GM19351 (cell line): ENCODE measurements at regions not wholly inside any gene's neighbourhood (a gene's known extent, or its start where the extent isn't known, plus 50 kb on each side); places are given as distances from the start of the nearest gene placed in this dataset.
"Not testable (repeated sequence)": the region's sequence is repeated elsewhere in the genome, so short reads cannot be mapped to it uniquely, and the experiment has no call there.

ENCODE experiments used
- ATAC-seq: cut with Tn5 transposase; IDR thresholded peaks from one replicate; pipeline ENCODE4 v1.9.1; 2021; ENCODE audit warnings: mild to moderate bottlenecking, moderate library complexity; ENCODE audit not compliant: unreplicated experiment

DNA sequence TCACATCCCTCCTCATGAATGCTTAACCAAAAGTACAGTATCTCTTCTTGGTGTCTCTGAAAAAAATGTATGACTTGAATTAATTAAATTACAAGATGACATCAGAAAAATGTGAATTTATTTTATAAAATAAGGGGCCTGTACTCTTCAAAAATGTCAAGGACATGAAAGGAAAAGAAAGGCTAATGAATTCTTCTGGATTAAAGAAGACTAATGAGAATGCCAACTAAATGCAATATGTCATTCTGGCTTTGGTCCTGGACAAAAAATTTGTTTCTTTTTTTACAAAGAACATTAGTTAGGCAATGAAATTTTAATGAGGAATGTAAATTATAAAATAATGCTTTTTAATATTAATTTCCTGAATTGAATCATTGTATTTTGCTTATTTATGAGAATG lies 1125.7 kb downstream of the DNAJB9 start:
- no peak for ATAC-seq

DNA sequence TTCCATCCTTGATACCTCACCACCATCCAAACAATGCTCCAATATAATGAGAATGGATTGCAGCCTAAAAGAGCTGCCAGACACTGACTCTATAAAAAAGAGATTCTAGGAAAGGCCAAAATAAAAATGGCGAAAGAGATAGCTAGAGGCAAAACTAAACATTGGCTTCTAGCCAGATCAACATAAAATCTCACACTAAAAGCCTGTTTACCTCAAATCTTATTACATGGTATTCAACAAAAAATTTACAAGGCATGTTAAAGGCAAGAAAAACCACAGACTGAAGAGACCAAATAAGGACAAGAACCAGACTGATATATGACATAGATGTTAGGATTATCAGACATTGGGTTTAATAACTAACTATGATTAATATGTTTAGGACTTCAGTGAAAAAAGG lies 1127.0 kb downstream of the DNAJB9 start:
- no peak for ATAC-seq

DNA sequence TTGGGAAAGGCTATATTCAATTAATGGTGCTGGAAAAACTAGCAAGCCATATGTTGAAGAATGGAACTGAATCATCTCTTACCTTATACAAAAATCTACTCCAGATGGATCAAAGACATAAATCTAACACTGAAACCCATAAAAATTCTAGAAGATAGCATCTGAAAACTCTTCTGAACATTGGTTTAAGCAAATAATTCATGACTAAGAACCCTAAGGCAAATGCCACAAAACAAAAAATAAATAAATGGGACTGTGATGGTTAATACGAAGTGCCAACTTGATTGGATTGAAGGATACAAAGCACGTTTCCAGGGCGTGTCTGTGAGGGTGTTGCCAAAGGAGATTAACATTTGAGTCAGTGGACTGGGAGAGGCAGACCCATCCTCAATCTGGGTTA lies 1130.0 kb downstream of the DNAJB9 start:
- ATAC-seq = no peak

DNA sequence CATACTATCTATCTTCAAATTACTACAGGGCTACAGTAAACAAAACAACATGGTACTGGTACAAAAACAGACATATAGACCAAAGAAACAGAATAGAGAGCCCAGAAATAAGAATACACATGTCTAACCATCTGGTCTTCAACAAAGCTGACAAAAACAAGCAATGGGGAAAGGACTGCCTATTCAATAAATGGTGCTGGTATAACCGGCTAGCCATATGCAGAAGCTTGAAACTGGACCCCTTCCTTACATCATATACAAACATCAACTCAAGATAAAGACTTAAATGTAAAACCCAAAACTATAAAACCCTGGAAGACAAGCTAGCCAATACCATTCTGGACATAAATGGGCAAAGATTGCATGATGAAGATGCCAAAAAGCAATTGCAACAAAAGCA lies 1143.7 kb downstream of the DNAJB9 start:
- no peak for ATAC-seq

DNA sequence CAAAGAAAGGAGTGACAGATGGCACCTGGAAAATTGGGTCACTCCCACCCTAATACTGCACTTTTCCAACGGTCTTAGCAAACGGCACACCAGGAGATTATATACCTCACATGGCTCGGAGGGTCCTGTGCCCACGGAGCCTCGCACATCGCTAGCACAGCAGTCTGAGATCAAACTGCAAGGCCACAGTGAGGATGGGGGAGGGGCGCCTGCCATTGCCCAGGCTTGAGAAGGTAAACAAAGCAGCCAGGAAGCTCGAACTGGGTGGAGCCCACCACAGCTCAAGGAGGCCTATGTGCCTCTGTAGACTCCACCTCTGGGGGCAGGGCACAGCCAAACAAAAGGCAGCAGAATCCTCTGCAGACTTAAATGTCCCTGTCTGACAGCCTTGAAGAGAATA lies 1149.7 kb downstream of the DNAJB9 start:
- ATAC-seq = not testable (repeated sequence)

DNA sequence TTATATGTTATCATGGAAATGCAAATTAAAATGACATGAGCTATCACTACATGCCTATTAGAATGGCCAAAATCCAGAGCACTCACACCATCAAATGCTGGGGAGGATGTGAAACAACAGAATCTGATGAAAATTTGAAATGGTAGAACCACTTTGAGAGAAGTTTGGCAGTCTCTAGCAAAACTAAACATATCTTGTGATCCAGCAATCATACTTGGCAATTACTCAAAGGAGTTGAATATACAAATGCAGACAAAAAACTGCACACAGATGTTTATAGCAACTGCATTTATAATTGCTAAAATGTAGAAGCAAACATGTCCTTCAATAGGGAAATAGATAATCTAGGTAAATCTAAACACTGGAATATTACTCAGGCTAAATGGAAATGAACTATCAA lies 1164.9 kb downstream of the DNAJB9 start:
- ATAC-seq = no peak

DNA sequence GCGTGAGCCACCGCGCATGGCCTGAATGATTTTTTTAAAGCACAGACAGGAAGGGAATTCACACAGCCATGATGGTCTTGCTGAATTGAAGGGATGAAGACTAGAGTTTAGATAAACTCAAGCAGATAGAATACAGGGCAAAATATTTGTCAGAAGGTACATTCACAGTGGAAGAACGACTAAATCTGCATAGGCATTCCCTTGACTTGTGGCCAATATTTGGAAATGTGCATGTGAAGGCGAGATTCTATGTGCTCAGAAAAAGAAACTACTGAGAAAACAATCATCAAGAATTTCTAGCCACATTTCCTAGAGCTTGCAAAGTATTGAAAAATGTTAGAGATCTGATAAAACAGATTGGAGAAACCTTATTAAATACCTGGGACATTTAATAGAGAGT lies 1166.2 kb downstream of the DNAJB9 start:
- ATAC-seq = no peak

DNA sequence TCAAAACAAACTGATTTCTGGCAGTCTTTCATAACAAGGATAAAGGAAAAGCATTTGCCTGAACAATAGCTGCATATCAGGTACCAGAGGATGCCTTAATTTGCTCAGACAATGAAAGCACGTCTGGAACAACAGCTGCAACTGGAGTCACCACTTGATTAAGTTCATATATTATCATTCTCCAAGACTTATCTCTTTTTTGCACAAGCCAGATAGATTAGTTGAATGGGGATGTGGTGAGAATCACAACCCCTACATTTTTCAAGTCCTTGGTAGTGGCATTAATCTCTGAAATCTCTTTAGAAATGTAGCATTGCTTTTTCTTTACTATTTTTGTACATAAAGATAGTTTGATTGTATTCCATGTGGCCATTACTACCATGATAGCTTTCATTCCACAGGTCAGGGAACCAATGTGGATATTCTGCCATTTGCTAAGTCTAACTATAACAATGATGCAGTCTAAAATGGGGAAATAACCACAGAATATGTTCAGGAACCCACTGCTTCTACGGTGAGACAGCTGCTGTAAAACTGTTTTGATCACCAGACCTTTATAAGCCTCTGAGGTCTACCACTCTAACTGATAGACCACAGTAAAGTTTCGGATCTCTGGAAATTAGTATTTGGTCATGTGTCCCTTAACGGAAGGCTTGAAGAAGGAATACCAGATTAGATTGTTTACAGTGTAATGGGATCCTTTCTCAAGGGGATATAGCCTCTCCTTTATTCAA lies 1176.2 kb downstream of the DNAJB9 start:
- no peak for ATAC-seq

DNA sequence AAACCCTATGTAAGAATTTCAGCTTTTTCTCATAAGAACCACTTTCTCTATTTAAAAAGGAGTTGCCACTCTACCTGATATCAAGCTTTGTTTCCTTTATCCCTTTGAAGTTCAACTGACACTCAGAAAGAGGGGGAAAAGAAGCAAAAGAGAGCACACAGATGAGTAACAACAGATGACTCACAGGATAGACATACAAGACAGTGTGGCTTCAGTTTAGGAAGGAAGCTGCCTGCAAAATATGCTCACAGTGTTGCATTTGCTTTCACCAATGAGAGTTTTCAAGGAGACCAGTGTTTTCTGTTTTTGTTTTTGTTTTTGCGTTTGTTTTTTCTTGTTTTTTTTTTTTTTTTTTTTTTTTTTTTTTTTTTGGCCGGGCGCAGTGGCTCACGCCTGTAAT lies 1181.6 kb downstream of the DNAJB9 start:
- no peak for ATAC-seq

DNA sequence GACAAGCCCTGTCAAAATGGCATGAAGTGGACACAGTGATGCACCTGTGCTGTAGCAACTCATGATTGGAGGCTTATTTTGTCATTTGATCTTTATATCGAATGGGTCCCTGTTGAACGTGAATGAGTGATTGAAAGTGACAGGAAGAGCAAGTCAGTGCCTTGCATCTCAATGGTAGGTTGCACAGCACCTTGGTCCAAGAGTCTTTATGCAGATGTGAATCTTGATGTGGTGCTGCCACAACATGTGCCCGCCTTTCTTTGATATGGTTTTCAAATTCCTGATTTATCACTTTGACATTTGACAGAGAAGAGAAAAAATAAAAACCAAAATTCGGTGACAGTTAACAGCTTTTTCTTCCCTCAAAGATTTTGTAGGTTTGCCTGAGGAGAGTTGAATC lies 1182.4 kb downstream of the DNAJB9 start:
- no peak for ATAC-seq

DNA sequence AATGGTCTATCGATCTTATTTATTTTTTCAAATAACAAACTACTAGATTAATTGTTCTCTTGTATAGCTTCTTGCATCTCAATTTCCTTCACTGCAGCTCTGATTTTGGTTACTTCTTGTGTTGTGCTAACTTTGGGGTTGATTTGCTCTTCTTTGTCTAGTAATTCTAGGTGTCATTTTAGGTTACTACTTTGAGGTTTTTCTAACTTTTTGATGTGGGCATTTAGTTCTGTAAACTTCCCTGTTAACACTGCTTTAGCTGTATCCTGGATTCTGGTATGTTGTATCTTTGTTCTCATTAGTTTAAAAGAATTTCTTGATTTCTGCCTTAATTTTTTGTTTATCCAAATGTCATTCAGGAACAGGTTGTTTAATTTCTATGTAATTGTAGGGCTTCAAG lies 1188.0 kb downstream of the DNAJB9 start:
- no peak for ATAC-seq

DNA sequence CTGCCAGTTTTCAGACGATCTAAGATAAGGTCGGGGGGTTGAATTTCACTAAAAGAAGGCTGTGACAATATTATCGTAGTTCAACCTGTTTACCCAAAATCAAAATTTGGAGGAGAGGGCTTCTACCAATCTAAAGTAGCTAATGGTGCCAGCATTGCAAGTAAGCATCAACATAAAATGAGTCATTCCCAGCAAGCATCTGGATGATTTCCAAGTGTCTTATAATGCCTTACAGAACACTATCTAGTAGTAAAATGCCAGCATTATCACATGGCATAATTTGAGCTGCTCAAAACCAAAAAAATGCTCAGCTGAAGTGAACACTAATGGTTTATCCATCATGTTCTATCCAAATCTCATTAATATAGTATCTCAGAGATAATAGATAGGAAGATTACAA lies 1193.9 kb downstream of the DNAJB9 start:
- no peak for ATAC-seq

DNA sequence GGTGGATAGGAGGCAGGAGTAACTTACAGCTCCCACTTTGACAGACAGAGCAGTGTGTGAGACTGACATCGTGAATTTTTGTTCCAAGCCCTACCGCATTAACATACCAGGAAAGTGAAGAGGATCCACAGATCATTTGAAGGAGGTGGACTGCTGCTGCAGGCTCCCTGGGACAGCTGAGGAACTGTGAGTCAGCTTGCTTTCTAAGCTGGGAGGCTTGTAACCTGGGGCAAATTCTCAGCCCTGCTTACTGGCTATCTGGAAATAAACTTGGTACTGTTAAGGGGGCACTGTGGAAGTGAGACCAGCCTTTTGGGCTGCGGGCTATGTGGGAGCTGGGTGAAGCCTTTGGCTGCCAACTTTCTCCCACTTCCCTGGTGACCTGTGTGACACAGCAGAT lies 1202.5 kb downstream of the DNAJB9 start:
- no peak for ATAC-seq

DNA sequence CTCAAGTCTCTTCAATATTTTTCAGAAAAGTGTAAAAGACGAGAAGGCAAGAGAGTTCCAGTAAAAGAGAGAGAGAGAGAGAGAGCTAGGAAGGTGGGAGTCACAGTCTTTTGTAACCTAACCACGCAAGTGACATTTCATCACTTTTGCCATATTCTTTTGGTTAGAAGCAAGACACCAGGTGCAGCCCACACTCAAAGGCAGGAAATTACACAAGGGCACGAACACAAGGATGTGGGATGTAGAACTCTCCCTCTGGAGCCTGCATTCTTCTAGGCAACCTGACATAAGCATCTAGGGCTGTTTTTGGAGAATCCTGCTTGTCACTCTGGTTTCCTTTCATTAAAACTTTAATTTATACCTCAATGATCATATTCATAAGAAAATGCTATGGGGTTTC lies 1213.1 kb downstream of the DNAJB9 start:
- ATAC-seq = no peak

DNA sequence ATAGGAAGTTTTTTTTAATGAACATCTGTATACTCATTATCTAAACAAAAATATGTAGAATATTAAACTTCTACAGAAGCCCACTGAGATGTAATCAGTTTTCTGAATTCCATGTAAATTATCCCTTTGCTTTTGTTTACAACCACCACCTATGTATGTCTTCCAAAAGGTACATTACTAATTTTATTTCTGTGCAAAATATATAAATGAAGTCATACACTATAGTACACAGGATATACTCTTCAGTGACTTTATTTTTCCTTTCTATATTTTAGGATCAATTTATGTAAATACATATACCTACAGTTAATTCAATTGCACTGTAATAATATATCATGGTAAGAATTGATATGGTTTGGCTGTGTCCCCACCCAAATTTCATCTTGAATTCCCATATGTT lies 1236.9 kb downstream of the DNAJB9 start:
- no peak for ATAC-seq

DNA sequence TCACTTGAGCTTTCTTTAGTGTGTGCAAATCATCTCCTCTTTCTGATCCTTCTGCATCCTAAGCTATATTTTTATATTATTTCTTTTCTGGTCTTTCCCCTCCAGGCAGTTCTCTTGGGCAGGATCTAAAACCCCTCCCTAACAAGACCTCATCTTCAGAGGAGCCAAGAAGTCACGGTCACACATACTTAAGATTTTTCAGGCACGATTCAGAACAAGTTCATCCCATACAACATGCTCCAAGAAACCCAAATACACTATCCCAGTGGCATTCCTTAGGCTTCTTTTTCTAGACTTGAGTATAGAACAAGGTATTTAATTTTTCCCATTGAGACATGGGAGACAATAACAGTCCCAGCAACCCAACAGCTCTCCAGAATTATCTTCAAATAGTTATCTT lies 1251.5 kb downstream of the DNAJB9 start:
- ATAC-seq = no peak

DNA sequence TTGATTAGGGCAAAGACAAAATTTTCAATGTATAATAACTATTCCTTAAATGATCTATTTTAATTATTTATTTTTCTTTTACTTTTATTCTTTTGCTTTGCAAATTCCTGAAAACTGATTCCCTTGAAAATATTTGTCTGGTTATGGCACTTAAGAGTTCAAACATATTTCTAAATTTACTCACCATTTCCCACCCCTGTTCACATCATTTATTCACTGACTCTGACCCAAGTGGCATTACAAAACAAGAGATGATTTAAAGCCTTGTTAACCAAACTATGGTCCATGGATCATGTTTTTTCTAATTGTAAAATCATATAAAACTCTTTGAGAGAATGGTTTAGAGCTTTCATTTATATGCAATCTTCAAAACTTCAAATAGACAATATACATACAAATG lies 1256.1 kb upstream of the LRRN3 start:
- no peak for ATAC-seq

DNA sequence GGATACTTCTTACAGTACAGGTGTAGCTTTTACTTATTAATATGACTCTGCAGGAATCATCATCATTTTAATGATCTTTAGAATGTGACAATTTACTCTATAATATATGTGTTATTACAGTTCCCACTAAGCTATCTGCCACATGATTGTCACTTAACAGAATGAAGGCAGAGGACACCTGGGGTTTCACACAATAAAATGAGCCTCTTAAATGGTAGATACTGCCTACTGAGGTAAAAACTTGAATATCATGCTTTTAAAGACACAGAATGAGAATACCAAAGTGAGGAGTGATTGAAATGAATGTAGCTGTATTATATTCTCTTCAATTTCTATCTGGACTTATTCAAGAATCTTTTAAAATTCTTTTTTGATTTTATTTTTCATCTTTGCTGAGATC lies 1255.3 kb upstream of the LRRN3 start:
- ATAC-seq = no peak

DNA sequence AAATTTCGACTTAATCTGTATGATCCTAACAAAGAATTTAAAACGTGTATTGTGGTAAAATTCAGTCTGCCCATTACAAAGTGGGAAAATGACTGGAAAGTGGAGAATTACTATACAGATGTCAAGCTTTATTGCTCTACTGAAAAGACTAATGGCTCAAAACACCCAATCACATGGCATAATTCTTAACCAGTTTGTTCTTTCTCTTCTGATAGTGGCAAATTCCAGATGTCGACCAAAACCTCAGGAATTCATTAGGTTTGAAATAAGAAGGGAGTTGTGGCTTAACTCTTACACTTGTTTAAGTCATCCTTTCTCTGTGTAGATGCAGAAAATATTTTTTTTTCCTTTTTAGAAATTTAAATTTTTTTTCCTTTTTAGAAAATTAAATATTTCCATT lies 1254.9 kb upstream of the LRRN3 start:
- no peak for ATAC-seq

DNA sequence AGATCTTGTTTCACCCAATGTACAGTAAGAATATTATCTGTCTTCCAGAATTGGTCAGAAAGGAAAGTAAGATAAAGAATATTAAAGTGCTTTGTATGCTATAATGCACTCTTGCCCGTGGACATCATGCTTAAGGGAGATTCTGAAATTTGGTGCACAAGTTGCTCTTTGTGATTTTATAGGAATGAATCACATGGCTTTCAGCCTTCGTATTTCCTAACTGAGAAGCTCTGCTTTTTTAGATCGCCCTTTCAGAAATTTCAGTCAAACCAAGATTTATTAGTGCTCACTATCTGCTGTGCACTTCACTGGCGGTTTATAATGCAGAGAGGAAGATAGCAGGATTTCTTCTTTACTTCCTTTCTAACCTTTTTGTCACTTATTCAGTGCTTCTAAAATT lies 1248.5 kb upstream of the LRRN3 start:
- no peak for ATAC-seq

DNA sequence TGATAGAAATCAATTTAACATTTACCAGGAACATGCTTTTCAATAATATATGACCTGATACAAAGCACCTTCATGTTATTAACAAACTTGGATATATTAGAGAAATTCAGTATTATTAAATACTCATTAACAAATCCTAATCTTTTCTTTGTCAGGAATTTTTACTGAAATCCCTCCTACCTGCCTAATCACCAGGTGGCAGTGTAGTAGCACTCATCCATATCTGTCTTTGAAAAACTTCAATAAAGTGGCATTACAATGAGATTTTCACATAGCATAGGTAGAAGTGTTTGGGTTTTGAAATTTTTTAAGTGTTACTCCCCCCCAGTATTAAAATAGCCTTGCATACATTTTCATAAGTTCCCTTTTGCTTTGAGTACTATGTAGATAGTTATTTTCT lies 1246.6 kb upstream of the LRRN3 start:
- ATAC-seq = no peak

DNA sequence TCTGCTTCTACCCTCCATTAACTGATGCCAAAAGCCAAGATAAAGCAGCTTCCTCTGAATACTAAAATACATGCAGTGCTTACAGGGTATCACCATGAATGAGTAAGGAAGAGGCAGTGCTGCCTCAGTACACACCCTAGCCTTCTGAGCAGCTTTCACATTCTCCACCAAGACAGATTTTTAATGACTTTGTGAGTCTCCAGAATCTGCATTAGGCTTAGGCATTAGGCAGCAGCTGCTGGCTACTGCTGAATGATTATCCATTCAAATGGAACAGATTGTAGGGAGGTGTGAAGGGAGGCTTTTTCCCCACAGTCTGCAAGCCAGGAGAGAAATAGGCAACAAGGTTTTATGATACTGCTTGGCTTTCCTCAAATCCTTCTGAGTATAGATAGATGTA lies 1226.7 kb upstream of the LRRN3 start:
- no peak for ATAC-seq

DNA sequence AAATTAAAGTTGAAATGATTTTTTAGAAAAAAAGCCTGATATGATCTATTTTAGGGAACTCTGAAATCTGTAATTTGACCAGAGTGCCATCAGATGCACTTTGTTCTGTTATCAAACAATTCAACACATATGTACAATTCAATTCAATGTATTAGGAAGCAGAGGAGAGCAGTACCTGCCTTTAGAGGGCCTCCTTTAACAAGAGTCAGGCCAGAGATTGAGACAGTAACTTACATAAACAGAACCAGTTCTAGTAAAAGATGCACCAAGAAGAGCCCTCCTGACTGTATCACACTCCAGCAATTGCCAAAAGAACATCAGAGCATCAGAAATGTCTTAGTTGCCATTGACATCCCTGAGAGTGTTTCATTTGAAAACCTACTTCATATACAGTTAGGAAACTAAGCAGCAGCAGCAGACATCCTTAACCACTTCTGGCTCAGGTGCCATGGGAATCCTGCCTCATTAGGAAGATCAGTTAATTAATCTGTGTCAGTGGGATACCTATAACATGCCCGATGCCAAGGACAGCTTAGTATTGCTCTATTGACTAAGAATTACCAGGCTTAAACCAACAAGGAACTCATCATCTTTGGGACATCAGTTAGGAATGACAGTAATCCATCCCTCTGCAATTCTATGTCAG lies 1222.6 kb upstream of the LRRN3 start:
- ATAC-seq = no peak
